K562 (cell line): ENCODE measurements at regions not wholly inside any gene's neighbourhood (a gene's known extent, or its start where the extent isn't known, plus 50 kb on each side); places are given as distances from the start of the nearest gene placed in this dataset.

Source experiments
- ETV1 ChIP-seq: fragments of 450-650 bp; conservative IDR thresholded peaks from 2 replicates; pipeline ENCODE4 v1.6.1; 2016; ENCODE audit warnings: missing genetic modification characterization, control low read depth, low read depth, missing compliant biosample characterization
- EZH2 ChIP-seq: IDR thresholded peaks from 2 replicates; pipeline ENCODE4 v1.6.1; 2012; ENCODE audit warnings: low read depth, mild to moderate bottlenecking, inconsistent platforms, low read length, borderline replicate concordance
- FOXM1 ChIP-seq, 2 experiments: fragments of 450-650 bp in 1 of 2; sonication (generic) in 1 of 2; formaldehyde crosslinking in 1 of 2; IDR thresholded peaks; 2 replicates each; pipeline versions ENCODE4 v1.6.1 to v1.9.0; 2017 to 2022; ENCODE audit warnings: low read depth in 2 of 2, mild to moderate bottlenecking in 2 of 2, missing genetic modification reagents in 1 of 2, moderate library complexity in 1 of 2
- GATAD2B ChIP-seq: fragments of 450-650 bp; IDR thresholded peaks from 2 replicates; pipeline ENCODE4 v1.6.1; 2017; ENCODE audit warnings: mild to moderate bottlenecking, borderline replicate concordance
- PCBP2 ChIP-seq: fragments of 200-400 bp; formaldehyde crosslinking; IDR thresholded peaks from 2 replicates; pipeline ENCODE4 v1.6.1; 2018; ENCODE audit warnings: low read length, low read depth, mild to moderate bottlenecking, moderate library complexity; ENCODE audit not compliant: poor library complexity, severe bottlenecking
- SIX5 ChIP-seq, 2 experiments: IDR thresholded peaks; 2 replicates each; pipeline ENCODE4 v1.6.1; 2011; ENCODE audit warnings: low read length in 2 of 2, borderline replicate concordance in 1 of 2, low read depth in 1 of 2, mild to moderate bottlenecking in 1 of 2, moderate library complexity in 1 of 2; ENCODE audit not compliant: insufficient read depth in 1 of 2
- SMAD3 ChIP-seq: fragments of 450-650 bp; formaldehyde crosslinking; conservative IDR thresholded peaks from 2 replicates; pipeline ENCODE4 v1.4.0; 2020; ENCODE audit warnings: mild to moderate bottlenecking
- YBX1 ChIP-seq: fragments of 450-650 bp; IDR thresholded peaks from 2 replicates; pipeline ENCODE4 v1.7.1; 2016; ENCODE audit warnings: mild to moderate bottlenecking
- ZNF217 ChIP-seq: sonication (generic); formaldehyde crosslinking; IDR thresholded peaks from 2 replicates; pipeline ENCODE4 v1.8.0; 2022; ENCODE audit warnings: mild to moderate bottlenecking, missing genetic modification reagents
- TF ChIP-seq, protein P1 (sequence below): sonication (generic); formaldehyde crosslinking; IDR thresholded peaks from 2 replicates; pipeline ENCODE4 v1.8.1; 2023; ENCODE audit warnings: mild to moderate bottlenecking, missing genetic modification reagents

DNA sequence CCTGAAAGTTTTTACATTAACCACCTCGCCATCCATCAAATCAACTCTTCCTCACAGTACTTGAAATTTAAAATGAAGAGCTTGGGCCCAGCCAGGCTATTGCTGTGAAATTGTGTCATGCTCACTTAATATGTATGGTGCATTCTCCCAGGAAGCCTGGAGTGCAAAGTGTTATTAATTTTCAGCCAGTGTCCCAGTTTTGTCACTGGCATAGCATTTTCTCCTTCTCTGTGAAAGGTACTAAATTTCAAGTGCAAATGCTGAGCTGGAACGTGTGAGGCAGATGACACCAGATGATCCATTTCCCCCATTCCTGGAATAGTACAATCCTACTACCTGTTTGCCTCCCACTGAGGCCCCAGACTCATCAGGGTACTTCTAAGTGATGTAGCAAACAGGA lies 397.6 kb upstream of the ACTBL2 start:
- no peak for TF ChIP-seq YBX1
- no peak for TF ChIP-seq EZH2
- TF ChIP-seq ZNF217 (CRISPR knock-in tag): no peak
- TF ChIP-seq GATAD2B: no peak
- no peak for TF ChIP-seq FOXM1 (IDR thresholded peaks at IDR 0.05; ENCODE audit: low read depth)
- TF ChIP-seq FOXM1 (CRISPR knock-in tag; IDR thresholded peaks at IDR 0.05; ENCODE audit: low read depth): no peak
- no peak for TF ChIP-seq SMAD3 (CRISPR knock-in tag)
- TF ChIP-seq SIX5 (IDR thresholded peaks at IDR 0.05; ENCODE audit: borderline replicate concordance in 1 of 2, insufficient read depth in 1 of 2, low read depth in 1 of 2, low read length in 2 of 2): no peak
- TF ChIP-seq ETV1 (tag): no peak
- TF ChIP-seq PCBP2: no peak
- TF ChIP-seq, protein P1, sequence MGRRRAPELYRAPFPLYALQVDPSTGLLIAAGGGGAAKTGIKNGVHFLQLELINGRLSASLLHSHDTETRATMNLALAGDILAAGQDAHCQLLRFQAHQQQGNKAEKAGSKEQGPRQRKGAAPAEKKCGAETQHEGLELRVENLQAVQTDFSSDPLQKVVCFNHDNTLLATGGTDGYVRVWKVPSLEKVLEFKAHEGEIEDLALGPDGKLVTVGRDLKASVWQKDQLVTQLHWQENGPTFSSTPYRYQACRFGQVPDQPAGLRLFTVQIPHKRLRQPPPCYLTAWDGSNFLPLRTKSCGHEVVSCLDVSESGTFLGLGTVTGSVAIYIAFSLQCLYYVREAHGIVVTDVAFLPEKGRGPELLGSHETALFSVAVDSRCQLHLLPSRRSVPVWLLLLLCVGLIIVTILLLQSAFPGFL: no peak
